ENCODE measurements at regions not wholly inside any gene's neighbourhood (a gene's known extent, or its start where the extent isn't known, plus 50 kb on each side); places are given as distances from the start of the nearest gene placed in this dataset.

DNA sequence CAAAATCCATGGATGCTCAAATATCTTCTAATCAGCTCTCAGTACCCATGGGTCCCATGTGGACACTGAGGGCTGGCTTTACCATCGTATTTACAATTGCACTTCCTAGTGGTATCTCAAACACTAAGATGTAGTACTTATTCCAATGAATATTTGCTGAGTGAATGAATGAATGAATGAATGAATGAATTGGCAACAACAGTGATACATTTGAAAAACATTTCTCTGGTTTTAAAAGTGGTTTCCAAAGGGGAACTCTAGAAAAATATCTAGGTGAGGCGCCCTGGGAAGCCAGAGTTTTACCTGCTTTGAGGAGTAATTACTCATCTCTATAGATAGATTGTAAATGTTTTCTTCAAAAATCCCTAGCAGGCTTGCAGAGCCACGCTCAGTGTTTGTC, 76.6 kb downstream of the CYTL1 start:
- TF ChIP-seq, protein P1, sequence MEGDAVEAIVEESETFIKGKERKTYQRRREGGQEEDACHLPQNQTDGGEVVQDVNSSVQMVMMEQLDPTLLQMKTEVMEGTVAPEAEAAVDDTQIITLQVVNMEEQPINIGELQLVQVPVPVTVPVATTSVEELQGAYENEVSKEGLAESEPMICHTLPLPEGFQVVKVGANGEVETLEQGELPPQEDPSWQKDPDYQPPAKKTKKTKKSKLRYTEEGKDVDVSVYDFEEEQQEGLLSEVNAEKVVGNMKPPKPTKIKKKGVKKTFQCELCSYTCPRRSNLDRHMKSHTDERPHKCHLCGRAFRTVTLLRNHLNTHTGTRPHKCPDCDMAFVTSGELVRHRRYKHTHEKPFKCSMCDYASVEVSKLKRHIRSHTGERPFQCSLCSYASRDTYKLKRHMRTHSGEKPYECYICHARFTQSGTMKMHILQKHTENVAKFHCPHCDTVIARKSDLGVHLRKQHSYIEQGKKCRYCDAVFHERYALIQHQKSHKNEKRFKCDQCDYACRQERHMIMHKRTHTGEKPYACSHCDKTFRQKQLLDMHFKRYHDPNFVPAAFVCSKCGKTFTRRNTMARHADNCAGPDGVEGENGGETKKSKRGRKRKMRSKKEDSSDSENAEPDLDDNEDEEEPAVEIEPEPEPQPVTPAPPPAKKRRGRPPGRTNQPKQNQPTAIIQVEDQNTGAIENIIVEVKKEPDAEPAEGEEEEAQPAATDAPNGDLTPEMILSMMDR (IDR thresholded peaks at IDR 0.05): no peak
- no peak for TF ChIP-seq POLR2A (IDR thresholded peaks at IDR 0.05)
